ENCODE measurements at regions not wholly inside any gene's neighbourhood (a gene's known extent, or its start where the extent isn't known, plus 50 kb on each side); places are given as distances from the start of the nearest gene placed in this dataset.
"Not testable (repeated sequence)": the region's sequence is repeated elsewhere in the genome, so short reads cannot be mapped to it uniquely, and the experiment has no call there.

DNA sequence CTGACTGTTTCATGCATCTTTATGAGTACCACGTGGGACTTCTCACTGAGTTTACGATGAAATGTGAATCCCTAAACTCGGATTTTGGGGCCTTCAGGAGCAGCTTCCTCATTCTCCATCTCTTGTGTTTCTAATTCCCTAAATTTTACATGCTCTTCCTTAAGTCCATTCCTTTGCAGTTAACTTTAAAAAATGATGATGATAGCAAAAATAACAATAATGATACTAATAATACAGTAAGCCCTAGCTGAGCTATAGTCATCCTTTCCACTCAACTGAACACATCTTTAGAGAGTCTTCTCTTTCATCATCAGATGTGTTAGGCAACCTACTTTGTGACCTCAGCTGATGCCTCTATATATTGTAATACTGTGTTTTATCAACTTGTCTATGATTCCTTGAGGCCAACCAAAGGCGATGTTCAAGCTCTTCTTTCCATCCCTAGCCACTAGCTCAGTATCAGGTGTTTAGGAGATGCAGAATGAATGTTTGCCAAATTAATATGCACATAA lies 1196.4 kb downstream of the VRK1 start:
- TF ChIP-seq, protein P1, sequence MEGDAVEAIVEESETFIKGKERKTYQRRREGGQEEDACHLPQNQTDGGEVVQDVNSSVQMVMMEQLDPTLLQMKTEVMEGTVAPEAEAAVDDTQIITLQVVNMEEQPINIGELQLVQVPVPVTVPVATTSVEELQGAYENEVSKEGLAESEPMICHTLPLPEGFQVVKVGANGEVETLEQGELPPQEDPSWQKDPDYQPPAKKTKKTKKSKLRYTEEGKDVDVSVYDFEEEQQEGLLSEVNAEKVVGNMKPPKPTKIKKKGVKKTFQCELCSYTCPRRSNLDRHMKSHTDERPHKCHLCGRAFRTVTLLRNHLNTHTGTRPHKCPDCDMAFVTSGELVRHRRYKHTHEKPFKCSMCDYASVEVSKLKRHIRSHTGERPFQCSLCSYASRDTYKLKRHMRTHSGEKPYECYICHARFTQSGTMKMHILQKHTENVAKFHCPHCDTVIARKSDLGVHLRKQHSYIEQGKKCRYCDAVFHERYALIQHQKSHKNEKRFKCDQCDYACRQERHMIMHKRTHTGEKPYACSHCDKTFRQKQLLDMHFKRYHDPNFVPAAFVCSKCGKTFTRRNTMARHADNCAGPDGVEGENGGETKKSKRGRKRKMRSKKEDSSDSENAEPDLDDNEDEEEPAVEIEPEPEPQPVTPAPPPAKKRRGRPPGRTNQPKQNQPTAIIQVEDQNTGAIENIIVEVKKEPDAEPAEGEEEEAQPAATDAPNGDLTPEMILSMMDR (conservative IDR thresholded peaks at IDR 0.05): no peak
- TF ChIP-seq ZFX (IDR thresholded peaks at IDR 0.05): no peak
- H3K27ac ChIP-seq: no peak overlapping the region

- TF ChIP-seq, protein P1 (conservative IDR thresholded peaks at IDR 0.05): no peak
- TF ChIP-seq ZFX (IDR thresholded peaks at IDR 0.05): no peak
- no peak overlapping the region for H3K27ac ChIP-seq
Observed at GRCh38 chr14:97994020-97994531, 1196.9 kb downstream of the VRK1 start.

GRCh38 chr14:97995038-97995437 lies 1197.9 kb downstream of the VRK1 start:
- TF ChIP-seq, protein P1 (conservative IDR thresholded peaks at IDR 0.05): no peak
- TF ChIP-seq ZFX (IDR thresholded peaks at IDR 0.05): no peak
- no peak overlapping the region for H3K27ac ChIP-seq

DNA sequence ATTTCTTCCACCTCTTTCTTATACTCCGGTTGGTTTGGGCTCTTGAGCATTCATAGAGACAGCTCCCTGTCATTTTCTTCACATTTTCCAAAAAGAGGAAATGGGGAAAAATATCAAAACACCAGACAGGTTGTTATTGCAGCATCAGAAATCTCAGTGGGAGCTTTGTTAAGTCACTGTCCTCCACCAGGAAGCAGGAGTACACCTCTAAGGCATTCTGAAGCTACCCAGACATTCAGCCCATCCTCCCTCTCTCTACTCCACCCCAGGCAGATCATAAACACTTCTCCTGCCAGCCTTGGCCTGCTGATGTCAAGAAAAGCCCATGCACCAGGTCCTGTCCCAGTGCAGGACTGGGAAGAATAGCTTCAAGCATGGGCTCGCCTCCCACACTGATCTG lies 1198.3 kb downstream of the VRK1 start:
- H3K27ac ChIP-seq: no peak overlapping the region
- TF ChIP-seq, protein P1 (conservative IDR thresholded peaks at IDR 0.05): no peak
- no peak for TF ChIP-seq ZFX (IDR thresholded peaks at IDR 0.05)

DNA sequence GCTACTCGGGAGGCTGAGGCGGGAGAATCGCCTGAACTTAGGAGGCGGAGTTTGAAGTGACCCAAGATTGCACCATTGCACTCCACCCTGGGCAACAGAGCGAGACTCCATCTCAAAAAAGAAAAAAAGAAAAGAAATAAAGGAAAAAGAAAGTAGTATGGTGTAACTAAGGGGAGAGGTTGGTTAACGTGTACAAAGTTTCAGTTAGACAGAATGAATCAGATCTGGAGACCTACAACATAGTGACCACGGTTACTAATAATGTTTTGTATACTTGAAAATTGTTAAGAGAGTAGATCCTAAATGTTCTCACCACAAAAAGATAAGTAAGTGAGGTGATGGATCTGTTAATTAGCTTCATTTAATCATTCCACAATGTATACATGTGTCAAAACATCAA lies 1208.8 kb downstream of the VRK1 start:
- TF ChIP-seq ZFX (IDR thresholded peaks at IDR 0.05): no peak
- TF ChIP-seq, protein P1 (conservative IDR thresholded peaks at IDR 0.05): no peak
- H3K27ac ChIP-seq: no peak overlapping the region

DNA sequence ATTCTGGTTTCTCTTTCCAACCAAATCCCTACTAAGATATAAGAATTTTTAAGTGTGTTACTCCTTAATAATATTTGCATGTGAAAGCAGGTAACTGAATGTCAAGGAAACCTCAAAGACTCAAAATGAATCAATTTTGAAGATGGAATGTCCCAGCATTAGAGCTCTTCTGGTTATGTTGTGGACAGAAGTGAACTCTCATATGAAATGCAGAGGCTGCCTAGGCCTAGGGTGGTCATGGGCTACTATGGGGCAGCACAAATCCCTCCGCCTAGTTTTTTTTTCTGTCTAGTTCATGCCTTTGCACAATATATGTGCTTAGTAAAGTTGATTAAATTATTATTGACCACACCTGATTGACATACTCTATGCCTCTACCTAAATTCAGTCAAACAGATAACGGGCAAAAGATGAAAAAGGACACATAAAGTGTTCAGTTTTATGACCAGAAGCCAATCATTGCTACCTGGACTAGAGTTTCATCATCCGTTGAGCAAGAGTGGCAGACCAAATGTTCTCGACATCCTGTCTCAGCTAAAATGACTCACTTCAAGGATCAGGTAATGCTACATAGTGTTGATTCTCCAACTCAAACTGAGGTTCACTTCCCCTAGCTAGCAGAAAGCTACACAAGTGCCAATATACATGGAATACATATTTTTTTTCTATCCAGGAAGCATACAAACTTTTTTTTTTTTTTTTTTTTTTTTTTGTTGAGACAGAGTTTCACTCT lies 1211.4 kb downstream of the VRK1 start:
- no peak overlapping the region for H3K27ac ChIP-seq
- TF ChIP-seq ZFX (IDR thresholded peaks at IDR 0.05): no peak
- TF ChIP-seq, protein P1 (conservative IDR thresholded peaks at IDR 0.05): no peak

DNA sequence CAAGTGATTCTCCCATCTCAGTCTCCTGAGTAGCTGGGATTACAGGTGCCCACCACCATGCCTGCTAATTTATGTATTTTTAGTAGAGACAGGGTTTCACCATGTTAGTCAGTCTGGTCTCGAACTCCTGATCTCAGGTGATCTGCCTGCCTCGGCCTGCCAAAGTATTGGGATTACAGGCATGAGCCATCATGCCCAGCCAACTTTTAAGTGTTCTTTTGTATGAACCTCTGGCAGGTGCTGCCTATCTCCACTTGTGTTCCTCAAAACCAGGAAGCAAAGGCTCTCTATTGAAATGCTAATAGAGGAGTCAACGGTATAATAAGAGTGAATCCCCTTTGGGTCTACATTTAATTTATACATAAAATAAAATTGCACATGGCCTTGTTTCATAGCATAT lies 1212.0 kb downstream of the VRK1 start:
- H3K27ac ChIP-seq: not testable (repeated sequence)

GRCh38 chr14:98010784-98011183 lies 1213.6 kb downstream of the VRK1 start:
- no peak for TF ChIP-seq ZFX (IDR thresholded peaks at IDR 0.05)
- TF ChIP-seq, protein P1 (conservative IDR thresholded peaks at IDR 0.05): no peak
- H3K27ac ChIP-seq: no peak overlapping the region
